ENCODE measurements at regions not wholly inside any gene's neighbourhood (a gene's known extent, or its start where the extent isn't known, plus 50 kb on each side); places are given as distances from the start of the nearest gene placed in this dataset.

GRCh38 chr5:175246889-175247520 lies 197.0 kb downstream of the DRD1 start:
- Histone ChIP-seq H3K4me2 (peak overlapping the region; percentile 75), H2AFZ (ENCODE audit: low read depth) (0 out of 2 replicates have a peak overlapping the region, but pooled peaks have one; percentile 63)
- POLR2A ChIA-PET: no interaction called here

More at GRCh38 chr5:175246889-175247520, 197.0 kb downstream of the DRD1 start:
- 15% methylated on average over 4 of the region's 4 CpGs for WGBS (ENCODE audit: low lambda C conversion rate)
- Histone ChIP-seq H3K79me2 (ENCODE audit: insufficient read depth) (no peaks in the 10 kb centered on the region), H3K4me1 (ENCODE audit: control insufficient read depth in 1 of 2, insufficient read depth in 2 of 2, low read depth in 1 of 2, low read length in 1 of 2) (0 out of 4 replicates have a peak, but pooled peaks cover 0 to 4% of the 10 kb centered on the region in 2 experiments), H3K9me2 (no peaks in the 10 kb centered on the region), H4K20me1 (ENCODE audit: insufficient read depth) (no peaks in the 10 kb centered on the region), H3K9me3 (no peaks in the 10 kb centered on the region), H3K27ac (ENCODE audit: low read depth in 2 of 2, low read length in 1 of 2) (peak overlapping the region; percentile 43 to 92; a peak in 3 of 4 replicates), H3K4me3 (ENCODE audit: low read depth in 2 of 2, low read length in 1 of 2) (0 out of 4 replicates have a peak overlapping the region, but pooled peaks of 1 of the 2 experiments have one; percentile 48), H3F3A (replicated peaks; ENCODE audit: insufficient read depth) (peaks cover 21% of the 10 kb centered on the region), H3K9ac (peak overlapping the region; percentile 49; the same call in 1 of the 2 replicates), H3K27me3 (ENCODE audit: insufficient read depth) (no peaks in the 10 kb centered on the region), H3K36me3 (replicated peaks in 1 of 2; ENCODE audit: control insufficient read depth in 1 of 2, insufficient read depth in 2 of 2, low read length in 1 of 2) (no peaks in the 10 kb centered on the region)
- CTCF ChIA-PET: no interaction called here
- TF ChIP-seq TCF12 (IDR thresholded peaks at IDR 0.05) (no peak), IRF3 (IDR thresholded peaks at IDR 0.05; ENCODE audit: low read depth, low read length) (no peak), PBX3 (IDR thresholded peaks at IDR 0.05) (no peak), SIN3A (IDR thresholded peaks at IDR 0.05; ENCODE audit: borderline replicate concordance, low read depth, low read length) (no peak), MXI1 (IDR thresholded peaks at IDR 0.05; ENCODE audit: low read depth, low read length) (no peak), FOSL2 (IDR thresholded peaks at IDR 0.05; ENCODE audit: borderline replicate concordance, low read depth) (no peak), GATA2 (CRISPR knock-in tag; IDR thresholded peaks at IDR 0.05) (no peak), RFX5 (IDR thresholded peaks at IDR 0.05; ENCODE audit: low read length) (no peak), USF1 (IDR thresholded peaks at IDR 0.05; ENCODE audit: borderline replicate concordance, low read depth) (no peak), JUND (IDR thresholded peaks at IDR 0.05) (no peak), SMC3 (IDR thresholded peaks at IDR 0.05; ENCODE audit: low read depth, low read length) (no peak), EZH2phosphoT487 (IDR thresholded peaks at IDR 0.05; ENCODE audit: borderline replicate concordance, low read depth) (no peak), MAX (IDR thresholded peaks at IDR 0.05; ENCODE audit: low read depth) (no peak), FOXJ3 (CRISPR knock-in tag; IDR thresholded peaks at IDR 0.05) (no peak), EP300 (IDR thresholded peaks at IDR 0.05; ENCODE audit: borderline replicate concordance in 1 of 2, low read depth in 1 of 2, low read length in 1 of 2) (no peak), USF2 (IDR thresholded peaks at IDR 0.05; ENCODE audit: borderline replicate concordance, low read depth, low read length) (no peak), RXRA (IDR thresholded peaks at IDR 0.05; ENCODE audit: borderline replicate concordance, low read depth) (no peak)
- no peak for DNase-seq

Data from SK-N-SH (cell line).